Midbrain (tissue), 1 donor: ENCODE measurements at regions not wholly inside any gene's neighbourhood (a gene's known extent, or its start where the extent isn't known, plus 50 kb on each side); places are given as distances from the start of the nearest gene placed in this dataset.

Experiments
- DNase-seq: peaks from one replicate; lab custom pipeline; 2025; lab: John Stamatoyannopoulos, UW

DNA sequence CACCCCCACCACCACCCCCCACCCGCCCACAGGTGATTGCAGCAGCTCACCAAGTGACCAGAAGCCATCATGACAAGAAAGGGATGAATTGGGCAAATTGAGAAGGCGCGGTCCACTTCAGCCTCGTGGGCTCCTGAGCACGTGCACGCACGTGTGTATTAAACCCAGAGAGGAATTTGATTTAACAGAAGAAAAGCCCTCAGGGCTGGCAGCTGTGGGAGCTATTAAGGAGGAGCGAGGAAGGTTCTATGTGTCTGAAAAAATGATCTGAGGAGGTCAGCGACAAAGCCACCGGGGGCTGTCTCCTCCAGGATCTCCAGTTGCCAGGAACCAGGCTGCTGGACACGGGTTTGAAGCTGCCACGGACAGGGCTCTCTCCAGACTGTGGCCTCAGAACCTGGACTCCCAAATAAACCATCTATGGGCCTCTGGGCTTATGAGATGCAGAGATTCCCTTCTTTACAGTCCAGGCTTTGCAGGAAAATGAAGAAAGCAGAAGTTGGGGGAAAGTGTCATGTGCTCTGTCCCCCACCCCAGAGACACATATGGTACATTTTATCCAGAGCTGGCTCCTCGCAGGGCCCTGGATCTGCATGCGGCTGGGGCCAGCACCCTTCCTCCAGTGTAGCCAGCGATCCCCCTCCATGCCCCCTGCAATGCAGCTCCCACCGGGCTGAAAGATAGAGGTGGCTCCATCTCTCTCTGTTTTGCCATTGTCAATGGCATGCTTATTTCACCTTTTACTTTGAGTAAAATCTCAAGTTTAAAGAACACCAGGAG is 219.7 kb upstream of the RPL38 start:
- DNase-seq: no peak

- DNase-seq: no peak
These were observed 218.5 kb upstream of the RPL38 start for GRCh38 chr17:73984941-73985340.

- no peak for DNase-seq
These were observed 217.9 kb upstream of the RPL38 start for GRCh38 chr17:73985466-73986015.

DNA sequence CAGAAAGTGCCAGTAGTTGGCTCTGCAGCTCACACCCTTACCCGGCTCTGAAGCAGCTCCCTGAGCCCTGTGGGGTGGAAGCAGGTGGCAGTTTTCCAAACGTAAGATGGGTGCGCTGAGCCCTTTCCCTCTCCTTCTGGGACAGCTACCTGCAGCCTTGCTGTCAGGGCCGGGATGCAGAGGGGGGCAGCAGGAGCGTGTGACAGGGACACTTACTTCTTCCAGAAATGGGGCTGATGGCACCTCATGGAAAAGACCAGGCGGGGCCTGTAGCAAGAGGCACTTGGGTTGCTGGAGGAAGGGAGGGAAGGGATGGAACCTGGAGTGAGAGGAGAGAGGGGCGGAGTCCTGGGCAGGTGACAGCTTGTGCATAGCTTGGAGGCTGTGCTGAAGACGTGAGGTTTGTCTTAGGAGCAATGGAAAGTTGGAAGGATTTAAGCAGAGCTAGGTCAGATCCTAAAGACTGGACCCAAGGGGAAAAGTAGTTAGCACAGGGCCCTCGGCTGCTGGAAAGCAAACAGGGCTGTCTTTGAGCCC is 216.8 kb upstream of the RPL38 start:
- no peak for DNase-seq

DNA sequence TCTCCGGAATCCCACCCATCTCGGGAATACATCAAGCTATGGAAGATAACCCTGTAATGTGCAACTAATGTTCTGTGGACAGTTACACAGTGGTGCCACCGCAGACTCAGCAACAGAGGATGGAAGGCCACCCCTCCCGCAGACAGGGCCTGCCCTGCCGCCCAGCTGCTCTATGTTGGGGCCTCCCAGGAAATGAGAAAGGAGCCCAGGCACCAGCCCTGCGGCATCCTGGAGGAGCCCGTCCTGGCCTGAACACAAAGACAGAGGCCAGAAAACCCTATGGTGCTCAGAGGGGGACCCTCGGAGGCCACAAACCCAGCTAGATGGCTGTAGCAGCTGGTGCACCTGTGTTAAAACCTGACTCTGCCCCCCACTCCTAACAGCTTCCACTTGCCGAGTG is 216.1 kb upstream of the RPL38 start:
- no peak for DNase-seq

- DNase-seq: no peak
These were observed 215.5 kb upstream of the RPL38 start for GRCh38 chr17:73987845-73988509.

DNA sequence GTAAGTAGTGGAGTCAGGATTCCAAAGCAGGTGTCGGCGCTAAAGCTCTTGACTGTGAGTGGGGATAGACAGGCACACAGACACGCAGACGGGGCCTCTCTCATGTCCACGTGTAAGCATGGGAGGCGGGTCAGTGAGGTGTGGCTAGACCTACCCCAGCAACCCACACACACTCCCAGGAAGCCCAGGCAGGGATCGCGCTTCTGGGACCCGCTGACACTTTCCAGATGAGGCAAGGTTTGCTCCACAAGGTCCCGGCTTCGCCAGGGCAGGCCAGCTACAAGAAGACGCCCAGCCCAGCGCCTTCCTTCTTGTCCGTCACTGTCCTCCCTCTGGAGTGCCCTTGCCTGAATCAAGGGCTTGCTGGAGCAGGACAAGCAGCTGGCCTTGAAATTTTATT is 213.8 kb upstream of the RPL38 start:
- no peak for DNase-seq

GRCh38 chr17:73990290-73990689 is 213.2 kb upstream of the RPL38 start:
- no peak for DNase-seq

- DNase-seq: no peak
These were observed 212.2 kb upstream of the RPL38 start for GRCh38 chr17:73991260-73991659.

- DNase-seq: no peak
These were observed 208.5 kb upstream of the RPL38 start for GRCh38 chr17:73994946-73995345.

DNA sequence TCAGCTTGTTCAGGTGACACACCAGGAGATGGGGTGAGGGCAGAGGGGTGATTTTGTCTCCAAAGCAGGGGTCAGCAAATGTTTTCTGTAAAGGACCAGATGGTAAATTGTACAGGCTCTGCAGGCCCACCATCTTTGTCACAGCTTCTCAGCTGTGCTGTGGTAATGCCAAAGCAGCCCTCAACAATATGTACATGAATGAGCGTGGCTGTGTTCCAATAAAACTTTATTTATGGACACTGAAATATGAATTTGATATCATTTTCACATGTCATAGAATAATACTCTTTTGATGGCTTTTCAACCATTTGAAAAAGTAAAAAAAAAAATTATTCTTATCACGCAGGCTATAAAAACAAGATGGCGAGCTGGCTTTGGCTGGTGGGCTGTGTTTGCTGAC is 206.4 kb upstream of the RPL38 start:
- DNase-seq: no peak

- no peak for DNase-seq
These were observed 205.2 kb upstream of the RPL38 start for GRCh38 chr17:73998249-73998648.

DNA sequence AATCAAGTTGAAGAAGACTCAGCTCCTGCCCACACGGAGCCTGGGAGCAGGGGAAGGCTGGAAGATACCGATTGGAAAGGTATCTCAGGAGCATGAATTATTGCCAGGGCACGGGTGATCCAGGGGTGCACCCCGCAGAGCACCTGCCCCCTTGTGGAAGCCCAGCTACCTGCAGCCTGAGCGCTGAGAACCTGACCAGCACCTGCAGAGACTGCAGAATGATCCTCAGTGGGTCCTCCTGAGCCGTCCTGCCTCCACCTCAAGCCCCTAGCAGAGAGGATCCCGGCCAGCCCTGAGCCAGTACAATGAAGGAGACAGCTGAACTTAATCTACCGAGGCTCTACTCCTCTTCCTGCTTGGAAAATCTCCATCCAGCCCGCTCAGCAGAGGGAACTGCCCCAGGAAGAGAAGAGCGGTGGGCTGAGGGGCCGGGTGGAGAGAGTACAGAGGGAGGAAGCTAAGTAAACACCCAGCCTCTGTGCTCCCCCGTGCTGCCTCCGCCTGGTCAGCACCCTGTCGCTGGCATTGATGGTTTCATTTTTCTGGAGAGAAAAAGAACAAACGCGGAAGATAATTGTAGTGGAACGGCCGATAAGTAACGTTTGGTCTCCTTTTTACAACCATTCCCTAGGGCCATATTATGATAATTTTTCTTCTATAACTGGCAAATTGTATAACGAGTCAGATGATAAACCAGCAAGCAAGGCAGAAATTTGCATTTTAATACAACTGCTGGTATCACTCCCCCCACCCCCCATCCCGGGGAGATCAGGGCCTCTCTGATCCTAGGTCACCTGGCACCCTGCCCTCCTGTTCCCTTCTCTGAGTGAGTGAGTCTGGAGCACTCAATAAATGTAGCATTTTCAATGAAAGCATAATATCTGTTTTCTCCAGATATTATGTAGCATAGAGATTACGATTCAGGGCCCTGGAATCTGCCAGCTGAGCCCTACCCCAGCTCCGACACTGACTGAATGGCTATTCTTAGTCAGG is 204.5 kb upstream of the RPL38 start:
- no peak for DNase-seq

GRCh38 chr17:74001145-74001544 is 202.3 kb upstream of the RPL38 start:
- DNase-seq: no peak

GRCh38 chr17:74002241-74002640 is 201.2 kb upstream of the RPL38 start:
- DNase-seq: no peak

- DNase-seq: no peak
These were observed 199.4 kb upstream of the RPL38 start for GRCh38 chr17:74004056-74004455.

DNA sequence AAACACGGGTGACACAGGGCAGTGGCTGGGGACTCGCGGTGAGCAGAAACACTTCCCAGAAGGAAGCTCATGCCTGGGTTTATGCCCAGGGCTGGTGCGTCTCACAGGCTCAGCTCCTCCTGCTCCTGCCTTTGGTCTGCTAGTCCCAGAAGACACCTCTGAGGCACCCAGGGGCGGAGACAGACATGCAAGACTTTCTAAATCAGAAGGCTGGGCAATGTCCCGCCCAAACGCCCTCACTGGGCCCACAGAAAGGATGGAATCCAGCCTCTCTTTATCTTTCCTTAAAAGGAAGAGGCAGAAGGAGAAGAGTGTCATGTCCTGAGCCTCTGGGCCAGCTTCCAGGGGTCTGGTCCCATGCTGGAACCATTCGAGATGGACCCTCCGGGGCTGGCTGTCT is 197.7 kb upstream of the RPL38 start:
- no peak for DNase-seq

GRCh38 chr17:74006371-74006770 is 197.1 kb upstream of the RPL38 start:
- DNase-seq: no peak

DNA sequence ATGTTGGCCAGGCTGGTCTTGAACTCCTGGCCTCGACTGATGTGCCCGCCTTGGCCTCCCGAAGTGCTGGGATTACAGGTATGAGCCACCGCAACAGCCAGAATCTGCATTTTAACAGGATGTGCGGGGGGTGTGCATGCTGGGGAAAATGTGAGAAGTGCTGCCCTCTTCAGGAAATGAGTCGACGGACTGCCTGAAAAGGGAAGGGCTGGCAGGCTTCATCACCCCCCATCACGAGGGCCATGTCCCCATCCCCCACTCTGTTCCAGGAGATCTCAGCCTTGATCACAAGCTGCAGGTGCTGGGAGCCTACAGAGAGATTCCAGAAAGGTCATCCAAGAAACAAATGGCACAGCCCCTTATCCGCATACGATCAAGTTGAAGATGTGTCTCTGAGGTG is 195.3 kb upstream of the RPL38 start:
- no peak for DNase-seq

GRCh38 chr17:74009056-74009625 is 194.3 kb upstream of the RPL38 start:
- no peak for DNase-seq

DNA sequence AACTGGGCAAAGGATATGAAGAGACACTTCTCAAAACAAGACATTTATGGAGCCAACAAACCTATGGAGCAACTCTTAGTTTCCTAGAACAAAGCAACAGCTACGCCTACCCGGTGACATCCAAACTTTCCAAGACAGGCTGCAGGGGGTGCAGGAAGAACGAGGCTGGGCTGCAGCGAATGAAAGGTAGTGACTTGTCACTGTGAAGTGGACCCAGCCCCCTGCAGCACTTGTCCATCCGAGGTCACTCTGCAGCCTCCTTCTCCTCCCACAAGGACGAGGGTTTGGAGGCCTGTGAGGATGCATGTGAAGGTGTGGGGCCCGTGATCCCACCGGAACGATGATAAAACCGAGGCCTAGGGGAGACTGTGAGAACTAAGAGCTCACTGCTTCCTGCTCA is 192.6 kb upstream of the RPL38 start:
- DNase-seq: no peak

- no peak for DNase-seq
These were observed 191.5 kb upstream of the RPL38 start for GRCh38 chr17:74011966-74012365.
